Neural cell (in vitro differentiated cells): ENCODE measurements at regions not wholly inside any gene's neighbourhood (a gene's known extent, or its start where the extent isn't known, plus 50 kb on each side); places are given as distances from the start of the nearest gene placed in this dataset.

Experiments
- H2AFZ ChIP-seq: fragments of 200-600, 300-800 bp; sonication (generic), shearing (Covaris generic); 2 replicates; pipeline ENCODE4 v1.6.0; 2014; ENCODE audit warnings: low read depth, mild to moderate bottlenecking, antibody characterized with exemption, low read length, moderate library complexity
- H3F3A ChIP-seq: fragments of 200-600 bp; shearing (Covaris generic); 2 replicates; pipeline ENCODE4 v1.6.1; 2016; ENCODE audit warnings: mild to moderate bottlenecking, moderate library complexity, mixed read lengths, antibody characterized with exemption, low read length; ENCODE audit not compliant: insufficient read depth, poor library complexity, severe bottlenecking
- H3K27ac ChIP-seq: fragments of 200-600, 300-800 bp; sonication (generic), shearing (Covaris generic); 2 replicates; pipeline ENCODE4 v1.5.1; 2014; ENCODE audit warnings: mild to moderate bottlenecking, low read length, moderate library complexity
- H3K27me3 ChIP-seq: fragments of 300-800, 200-600 bp; sonication (generic), shearing (Covaris generic); 2 replicates; pipeline ENCODE4 v1.6.0; 2014; ENCODE audit warnings: mild to moderate bottlenecking, low read depth, low read length, moderate library complexity; ENCODE audit not compliant: insufficient read depth
- H3K36me3 ChIP-seq: fragments of 300-800, 200-600 bp; sonication (generic), shearing (Covaris generic); 2 replicates; pipeline ENCODE4 v1.5.1; 2014; ENCODE audit warnings: mild to moderate bottlenecking, antibody characterized with exemption, low read length, moderate library complexity; ENCODE audit not compliant: insufficient read depth
- H3K4me2 ChIP-seq: fragments of 300-800, 200-600 bp; sonication (generic), shearing (Covaris generic); 2 replicates; pipeline ENCODE4 v1.6.0; 2014; ENCODE audit warnings: mild to moderate bottlenecking, low read length
- H3K4me3 ChIP-seq: fragments of 300-800, 200-600 bp; sonication (generic), shearing (Covaris generic); 2 replicates; pipeline ENCODE4 v1.5.1; 2014; ENCODE audit warnings: mild to moderate bottlenecking, low read length, moderate library complexity
- H3K79me2 ChIP-seq: fragments of 200-600 bp; shearing (Covaris generic); replicated peaks from 2 replicates; pipeline ENCODE4 v1.6.0; 2014; ENCODE audit warnings: mild to moderate bottlenecking, low read length, moderate library complexity; ENCODE audit not compliant: insufficient read depth
- H3K9ac ChIP-seq: fragments of 300-800, 200-600 bp; sonication (generic), shearing (Covaris generic); 2 replicates; pipeline ENCODE4 v1.6.1; 2016; ENCODE audit warnings: mild to moderate bottlenecking, low read length, mixed read lengths
- H3K9me2 ChIP-seq: fragments of 200-600 bp; shearing (Covaris generic); 2 replicates; pipeline ENCODE4 v1.6.1; 2016; ENCODE audit warnings: mild to moderate bottlenecking, low read length, mixed read lengths; ENCODE audit not compliant: insufficient read depth
- H3K9me3 ChIP-seq: fragments of 200-600, 300-800 bp; sonication (generic), shearing (Covaris generic); 2 replicates; pipeline ENCODE4 v1.6.1; 2016; ENCODE audit warnings: mild to moderate bottlenecking, mixed run types, low read length, moderate library complexity, mixed read lengths
- H4K20me1 ChIP-seq: fragments of 200-600 bp; shearing (Covaris generic); 2 replicates; pipeline ENCODE4 v1.6.1; 2016; ENCODE audit warnings: mild to moderate bottlenecking, mixed run types; ENCODE audit not compliant: insufficient read depth
- EP300 ChIP-seq: fragments of 450-650 bp; conservative IDR thresholded peaks from 2 replicates; pipeline ENCODE4 v1.6.1; 2014; ENCODE audit warnings: antibody characterized with exemption, mild to moderate bottlenecking, moderate library complexity; ENCODE audit not compliant: poor library complexity, severe bottlenecking
- EZH2 ChIP-seq: fragments of 200-600, 300-800 bp; shearing (Covaris generic), sonication (generic); IDR thresholded peaks from 2 replicates; pipeline ENCODE4 v1.6.1; 2014; ENCODE audit warnings: antibody characterized with exemption, low read length, borderline replicate concordance, mild to moderate bottlenecking; ENCODE audit not compliant: insufficient read depth, poor library complexity, severe bottlenecking
- MXI1 ChIP-seq: fragments of 450-650 bp; conservative IDR thresholded peaks from 2 replicates; pipeline ENCODE4 v1.6.1; 2014; ENCODE audit warnings: antibody characterized with exemption, mild to moderate bottlenecking; ENCODE audit not compliant: poor library complexity, severe bottlenecking
- POLR2AphosphoS5 ChIP-seq: IDR thresholded peaks from 2 replicates; pipeline ENCODE4 v1.6.1; 2012
- RAD21 ChIP-seq: fragments of 450-650 bp; conservative IDR thresholded peaks from 2 replicates; pipeline ENCODE4 v1.6.1; 2014; ENCODE audit warnings: antibody characterized with exemption, mild to moderate bottlenecking, moderate library complexity
- SMC3 ChIP-seq: fragments of 450-650 bp; conservative IDR thresholded peaks from 2 replicates; pipeline ENCODE4 v1.6.1; 2014; ENCODE audit warnings: antibody characterized with exemption, mild to moderate bottlenecking, moderate library complexity; ENCODE audit not compliant: poor library complexity
- TAF1 ChIP-seq: IDR thresholded peaks from 2 replicates; pipeline ENCODE4 v1.6.1; 2012; ENCODE audit warnings: low read depth
- TF ChIP-seq, protein P1 (sequence below): fragments of 450-650 bp; IDR thresholded peaks from 2 replicates; pipeline ENCODE4 v1.5.1; 2014; ENCODE audit warnings: antibody characterized with exemption, mild to moderate bottlenecking, moderate library complexity; ENCODE audit not compliant: poor library complexity, severe bottlenecking
- TF ChIP-seq, protein P2 (sequence below): IDR thresholded peaks from 2 replicates; pipeline ENCODE4 v1.6.1; 2012; ENCODE audit warnings: borderline replicate concordance

DNA sequence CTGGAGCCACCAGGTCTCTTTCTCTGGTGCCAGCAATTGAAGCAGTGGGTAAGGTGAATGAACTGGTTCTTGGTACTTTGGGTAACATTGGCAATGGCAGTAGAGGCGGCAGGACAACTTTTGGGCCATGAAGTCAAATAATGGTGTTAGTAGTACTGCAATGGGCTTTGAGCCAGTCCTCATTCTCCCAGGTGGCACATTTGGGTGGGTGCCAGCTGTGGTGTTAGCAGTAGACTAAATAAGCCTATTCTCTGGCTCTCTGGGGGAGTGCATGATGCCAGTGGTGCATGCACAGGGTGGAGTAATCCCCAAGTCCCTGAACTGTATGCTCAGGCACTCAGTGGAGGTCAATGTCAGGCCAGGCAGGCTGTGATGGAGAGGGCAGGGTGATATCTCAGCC lies 120.2 kb upstream of the LRRTM4 start:
- H3K9me2 ChIP-seq: no peaks in the 10 kb centered on the region
- no peaks in the 10 kb centered on the region for H4K20me1 ChIP-seq
- no peaks in the 10 kb centered on the region for H3K9me3 ChIP-seq
- no peak overlapping the region for H3K27ac ChIP-seq
- H3K36me3 ChIP-seq: no peaks in the 10 kb centered on the region
- H2AFZ ChIP-seq: no peak overlapping the region
- TF ChIP-seq EZH2 (no peak), MXI1 (no peak), POLR2AphosphoS5 (no peak), EP300 (no peak), TAF1 (no peak), RAD21 (no peak), SMC3 (no peak)
- TF ChIP-seq, protein P1, sequence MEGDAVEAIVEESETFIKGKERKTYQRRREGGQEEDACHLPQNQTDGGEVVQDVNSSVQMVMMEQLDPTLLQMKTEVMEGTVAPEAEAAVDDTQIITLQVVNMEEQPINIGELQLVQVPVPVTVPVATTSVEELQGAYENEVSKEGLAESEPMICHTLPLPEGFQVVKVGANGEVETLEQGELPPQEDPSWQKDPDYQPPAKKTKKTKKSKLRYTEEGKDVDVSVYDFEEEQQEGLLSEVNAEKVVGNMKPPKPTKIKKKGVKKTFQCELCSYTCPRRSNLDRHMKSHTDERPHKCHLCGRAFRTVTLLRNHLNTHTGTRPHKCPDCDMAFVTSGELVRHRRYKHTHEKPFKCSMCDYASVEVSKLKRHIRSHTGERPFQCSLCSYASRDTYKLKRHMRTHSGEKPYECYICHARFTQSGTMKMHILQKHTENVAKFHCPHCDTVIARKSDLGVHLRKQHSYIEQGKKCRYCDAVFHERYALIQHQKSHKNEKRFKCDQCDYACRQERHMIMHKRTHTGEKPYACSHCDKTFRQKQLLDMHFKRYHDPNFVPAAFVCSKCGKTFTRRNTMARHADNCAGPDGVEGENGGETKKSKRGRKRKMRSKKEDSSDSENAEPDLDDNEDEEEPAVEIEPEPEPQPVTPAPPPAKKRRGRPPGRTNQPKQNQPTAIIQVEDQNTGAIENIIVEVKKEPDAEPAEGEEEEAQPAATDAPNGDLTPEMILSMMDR: no peak
- TF ChIP-seq, protein P2, sequence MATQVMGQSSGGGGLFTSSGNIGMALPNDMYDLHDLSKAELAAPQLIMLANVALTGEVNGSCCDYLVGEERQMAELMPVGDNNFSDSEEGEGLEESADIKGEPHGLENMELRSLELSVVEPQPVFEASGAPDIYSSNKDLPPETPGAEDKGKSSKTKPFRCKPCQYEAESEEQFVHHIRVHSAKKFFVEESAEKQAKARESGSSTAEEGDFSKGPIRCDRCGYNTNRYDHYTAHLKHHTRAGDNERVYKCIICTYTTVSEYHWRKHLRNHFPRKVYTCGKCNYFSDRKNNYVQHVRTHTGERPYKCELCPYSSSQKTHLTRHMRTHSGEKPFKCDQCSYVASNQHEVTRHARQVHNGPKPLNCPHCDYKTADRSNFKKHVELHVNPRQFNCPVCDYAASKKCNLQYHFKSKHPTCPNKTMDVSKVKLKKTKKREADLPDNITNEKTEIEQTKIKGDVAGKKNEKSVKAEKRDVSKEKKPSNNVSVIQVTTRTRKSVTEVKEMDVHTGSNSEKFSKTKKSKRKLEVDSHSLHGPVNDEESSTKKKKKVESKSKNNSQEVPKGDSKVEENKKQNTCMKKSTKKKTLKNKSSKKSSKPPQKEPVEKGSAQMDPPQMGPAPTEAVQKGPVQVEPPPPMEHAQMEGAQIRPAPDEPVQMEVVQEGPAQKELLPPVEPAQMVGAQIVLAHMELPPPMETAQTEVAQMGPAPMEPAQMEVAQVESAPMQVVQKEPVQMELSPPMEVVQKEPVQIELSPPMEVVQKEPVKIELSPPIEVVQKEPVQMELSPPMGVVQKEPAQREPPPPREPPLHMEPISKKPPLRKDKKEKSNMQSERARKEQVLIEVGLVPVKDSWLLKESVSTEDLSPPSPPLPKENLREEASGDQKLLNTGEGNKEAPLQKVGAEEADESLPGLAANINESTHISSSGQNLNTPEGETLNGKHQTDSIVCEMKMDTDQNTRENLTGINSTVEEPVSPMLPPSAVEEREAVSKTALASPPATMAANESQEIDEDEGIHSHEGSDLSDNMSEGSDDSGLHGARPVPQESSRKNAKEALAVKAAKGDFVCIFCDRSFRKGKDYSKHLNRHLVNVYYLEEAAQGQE: no peak
- no peak overlapping the region for H3K4me3 ChIP-seq
- H3K9ac ChIP-seq: no peak overlapping the region
- no peaks in the 10 kb centered on the region for H3F3A ChIP-seq
- no peaks in the 10 kb centered on the region for H3K79me2 ChIP-seq
- no peaks in the 10 kb centered on the region for H3K27me3 ChIP-seq
- no peak overlapping the region for H3K4me2 ChIP-seq

DNA sequence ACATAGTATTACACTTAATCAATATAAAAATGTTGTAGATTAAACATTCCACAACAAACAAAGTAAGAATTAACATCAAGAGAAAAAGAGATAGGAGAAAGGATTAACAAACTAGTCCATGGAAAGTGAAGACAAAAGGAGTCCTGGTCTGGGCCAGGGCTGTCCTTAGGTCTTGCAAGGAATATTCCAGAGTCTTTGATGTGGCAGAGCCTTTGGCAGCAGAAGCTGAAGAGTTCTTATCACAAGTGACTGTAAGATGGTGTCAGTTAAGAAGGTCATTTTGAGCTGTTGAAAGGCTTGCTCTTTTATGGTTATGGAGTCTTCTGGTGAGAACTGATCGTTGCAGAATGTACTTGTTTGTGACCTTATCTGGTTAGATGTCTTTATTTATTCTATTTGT lies 127.7 kb upstream of the LRRTM4 start:
- Histone ChIP-seq H3K4me2 (no peak overlapping the region), H3K4me3 (no peak overlapping the region), H3K9me3 (no peaks in the 10 kb centered on the region), H3K36me3 (no peaks in the 10 kb centered on the region), H2AFZ (no peak overlapping the region), H3K9me2 (no peaks in the 10 kb centered on the region), H3K9ac (no peak overlapping the region), H3K79me2 (no peaks in the 10 kb centered on the region), H3F3A (no peaks in the 10 kb centered on the region), H3K27me3 (no peaks in the 10 kb centered on the region), H4K20me1 (no peaks in the 10 kb centered on the region), H3K27ac (no peak overlapping the region)
- TF ChIP-seq, protein P1: no peak
- TF ChIP-seq MXI1: no peak
- TF ChIP-seq, protein P2: no peak
- no peak for TF ChIP-seq SMC3
- TF ChIP-seq EZH2: no peak
- no peak for TF ChIP-seq RAD21
- no peak for TF ChIP-seq EP300
- TF ChIP-seq POLR2AphosphoS5: no peak
- no peak for TF ChIP-seq TAF1
